ENCODE measurements at regions not wholly inside any gene's neighbourhood (a gene's known extent, or its start where the extent isn't known, plus 50 kb on each side); places are given as distances from the start of the nearest gene placed in this dataset.

GRCh38 chr21:31583498-31583897 lies 76.0 kb upstream of the SOD1 start:
- no peak for TF ChIP-seq POLR2A (IDR thresholded peaks at IDR 0.05; ENCODE audit: low read depth, low read length)
- no peak for FAIRE-seq
- no peak for DNase-seq (ENCODE audit: insufficient read length, low spot score)

GRCh38 chr21:31580866-31581276 lies 78.6 kb upstream of the SOD1 start:
- DNase-seq (ENCODE audit: insufficient read length, low spot score) (peak; percentile 59), FAIRE-seq (peak; percentile 38)
- no peak for TF ChIP-seq POLR2A (IDR thresholded peaks at IDR 0.05; ENCODE audit: low read depth, low read length)

GRCh38 chr21:31577271-31577670 lies 82.2 kb upstream of the SOD1 start:
- TF ChIP-seq POLR2A (IDR thresholded peaks at IDR 0.05; ENCODE audit: low read depth, low read length): no peak
- FAIRE-seq: no peak

GRCh38 chr21:31576428-31576827 lies 83.1 kb upstream of the SOD1 start:
- DNase-seq (ENCODE audit: insufficient read length, low spot score) (no peak), FAIRE-seq (no peak)

More at GRCh38 chr21:31577271-31577670, 82.2 kb upstream of the SOD1 start:
- DNase-seq (ENCODE audit: insufficient read length, low spot score): no peak

GRCh38 chr21:31573217-31573616 lies 86.3 kb upstream of the SOD1 start:
- no peak for FAIRE-seq
- no peak for DNase-seq (ENCODE audit: insufficient read length, low spot score)
- no peak for TF ChIP-seq POLR2A (IDR thresholded peaks at IDR 0.05; ENCODE audit: low read depth, low read length)

More at GRCh38 chr21:31576428-31576827, 83.1 kb upstream of the SOD1 start:
- no peak for TF ChIP-seq POLR2A (IDR thresholded peaks at IDR 0.05; ENCODE audit: low read depth, low read length)

GRCh38 chr21:31571879-31572278 lies 87.6 kb upstream of the SOD1 start:
- TF ChIP-seq POLR2A (IDR thresholded peaks at IDR 0.05; ENCODE audit: low read depth, low read length): no peak
- DNase-seq (ENCODE audit: insufficient read length, low spot score): no peak
- no peak for FAIRE-seq

GRCh38 chr21:31570824-31571566 lies 88.5 kb upstream of the SOD1 start:
- FAIRE-seq: no peak
- no peak for TF ChIP-seq POLR2A (IDR thresholded peaks at IDR 0.05; ENCODE audit: low read depth, low read length)
- DNase-seq (ENCODE audit: insufficient read length, low spot score): no peak

GRCh38 chr21:31566611-31567010 lies 92.9 kb upstream of the SOD1 start:
- TF ChIP-seq POLR2A (IDR thresholded peaks at IDR 0.05; ENCODE audit: low read depth, low read length): no peak
- FAIRE-seq (no peak), DNase-seq (ENCODE audit: insufficient read length, low spot score) (no peak)

GRCh38 chr21:31566064-31566463 lies 93.4 kb upstream of the SOD1 start:
- no peak for FAIRE-seq
- DNase-seq (ENCODE audit: insufficient read length, low spot score): no peak
- no peak for TF ChIP-seq POLR2A (IDR thresholded peaks at IDR 0.05; ENCODE audit: low read depth, low read length)

GRCh38 chr21:31564439-31564838 lies 95.1 kb upstream of the SOD1 start:
- TF ChIP-seq POLR2A (IDR thresholded peaks at IDR 0.05; ENCODE audit: low read depth, low read length): no peak
- no peak for FAIRE-seq
- DNase-seq (ENCODE audit: insufficient read length, low spot score): peak; percentile 52

GRCh38 chr21:31560479-31560878 lies 99.0 kb upstream of the SOD1 start:
- DNase-seq (ENCODE audit: insufficient read length, low spot score): no peak
- no peak for FAIRE-seq
- TF ChIP-seq POLR2A (IDR thresholded peaks at IDR 0.05; ENCODE audit: low read depth, low read length): no peak

GRCh38 chr21:31559368-31560119 lies 99.9 kb upstream of the SOD1 start:
- TF ChIP-seq POLR2A (IDR thresholded peaks at IDR 0.05; ENCODE audit: low read depth, low read length): no peak
- DNase-seq (ENCODE audit: insufficient read length, low spot score): peak; percentile 72

GRCh38 chr21:31558962-31559367 lies 100.5 kb upstream of the SOD1 start:
- FAIRE-seq (no peak), DNase-seq (ENCODE audit: insufficient read length, low spot score) (peak; percentile 93)
- TF ChIP-seq POLR2A (IDR thresholded peaks at IDR 0.05; ENCODE audit: low read depth, low read length): no peak; the same call in 1 of the 2 replicates

More at GRCh38 chr21:31559368-31560119, 99.9 kb upstream of the SOD1 start:
- FAIRE-seq: no peak

- no peak for TF ChIP-seq POLR2A (IDR thresholded peaks at IDR 0.05; ENCODE audit: low read depth, low read length)
- DNase-seq (ENCODE audit: insufficient read length, low spot score) (no peak), FAIRE-seq (no peak)
These were observed 101.1 kb upstream of the SOD1 start for GRCh38 chr21:31558189-31558961.
